ENCODE measurements at regions not wholly inside any gene's neighbourhood (a gene's known extent, or its start where the extent isn't known, plus 50 kb on each side); places are given as distances from the start of the nearest gene placed in this dataset.

DNA sequence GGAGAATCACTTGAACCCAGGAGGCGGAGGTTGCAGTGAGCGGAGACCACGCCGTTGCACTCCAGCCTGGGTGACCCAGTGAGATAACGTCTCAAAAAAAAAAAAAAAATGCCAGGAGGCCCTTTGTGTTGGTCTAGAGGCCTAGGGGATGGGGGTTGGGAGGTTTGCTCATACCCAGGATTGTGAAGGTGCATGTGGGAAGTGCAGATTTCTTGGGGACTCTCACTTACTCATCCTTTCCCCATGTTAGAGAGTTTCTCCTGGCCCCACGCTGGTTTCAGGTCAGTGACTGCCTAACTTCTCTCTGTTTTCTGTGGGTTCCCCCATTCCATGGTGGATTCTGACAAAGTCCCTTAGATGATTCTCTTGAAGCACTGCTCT is 471.5 kb upstream of the CNTNAP2 start:
- DNase-seq (ENCODE audit: low spot score), result no peak

DNA sequence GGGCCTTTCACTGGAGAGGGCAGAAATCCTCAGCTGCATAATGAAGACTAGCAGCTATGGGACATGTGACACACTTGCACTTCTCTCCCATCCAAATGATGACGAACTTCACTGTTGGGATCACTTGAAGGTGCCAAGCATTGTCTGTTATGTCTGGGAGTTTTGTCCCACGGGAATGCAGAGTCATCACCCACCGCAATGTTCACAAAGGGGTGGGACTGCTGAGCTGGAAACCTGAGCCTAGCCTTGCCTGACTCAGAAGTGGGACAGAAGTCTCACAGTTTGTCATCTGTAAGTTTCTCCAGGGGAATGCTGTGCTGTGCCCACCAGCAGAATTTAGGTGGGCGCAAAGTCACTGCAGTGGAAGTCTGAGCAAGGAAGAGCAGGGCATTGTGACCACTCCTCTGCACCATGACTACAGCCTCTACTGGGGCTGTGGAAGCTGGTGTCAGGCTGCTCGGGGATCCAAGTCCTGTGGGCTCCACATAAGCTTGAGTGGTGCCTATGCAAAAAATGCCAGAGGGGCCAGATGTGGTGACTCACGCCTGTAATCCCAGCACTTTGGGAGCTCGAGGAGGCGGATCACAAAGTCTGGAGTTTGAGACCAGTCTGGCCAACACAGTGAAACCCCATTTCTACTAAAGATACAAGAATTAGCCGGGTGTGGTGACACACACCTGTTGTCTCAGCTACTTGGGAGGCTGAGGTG is 472.0 kb upstream of the CNTNAP2 start:
- DNase-seq (ENCODE audit: low spot score), result no peak

- no peak for DNase-seq (ENCODE audit: low spot score)
Observed at GRCh38 chr7:145643981-145644380, 472.6 kb upstream of the CNTNAP2 start.

DNA sequence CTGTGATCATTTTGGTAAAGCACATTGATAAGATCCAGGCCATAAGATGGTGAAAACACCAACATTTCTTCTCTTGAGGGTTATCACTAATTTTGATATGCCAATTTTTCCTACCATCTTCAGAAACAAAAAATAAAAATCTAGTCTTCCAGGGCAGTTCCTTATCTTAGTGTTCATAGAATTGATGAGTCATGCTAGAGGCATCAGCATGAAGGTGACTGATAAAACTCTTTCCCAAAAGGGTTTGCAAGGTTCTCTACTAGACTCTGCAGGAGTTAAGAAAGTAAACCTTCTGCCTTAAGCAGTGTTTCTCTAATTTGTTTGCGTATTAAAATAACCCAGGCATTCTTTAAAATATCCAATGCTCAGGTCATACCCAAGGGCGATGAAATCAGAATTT is 483.1 kb upstream of the CNTNAP2 start:
- DNase-seq (ENCODE audit: low spot score), result no peak

DNA sequence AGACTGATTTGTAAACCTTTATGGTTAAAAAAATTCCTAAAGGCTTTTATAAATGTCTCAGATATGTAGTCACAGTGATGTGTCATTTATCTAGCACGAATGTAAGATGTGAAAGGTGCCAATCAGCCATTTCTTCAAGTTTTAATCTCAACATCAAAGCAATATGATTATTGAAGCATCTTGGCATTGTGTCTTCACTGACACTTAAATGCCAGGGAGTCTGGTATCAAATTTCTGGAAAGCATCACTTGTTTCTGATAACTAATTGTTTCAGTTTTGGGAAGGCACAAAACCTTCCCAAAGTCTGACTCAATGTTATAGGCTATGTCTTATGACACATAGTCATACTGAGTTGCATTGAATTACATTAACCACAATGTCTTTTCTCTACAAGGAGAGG is 492.0 kb upstream of the CNTNAP2 start:
- no peak for DNase-seq (ENCODE audit: low spot score)

DNA sequence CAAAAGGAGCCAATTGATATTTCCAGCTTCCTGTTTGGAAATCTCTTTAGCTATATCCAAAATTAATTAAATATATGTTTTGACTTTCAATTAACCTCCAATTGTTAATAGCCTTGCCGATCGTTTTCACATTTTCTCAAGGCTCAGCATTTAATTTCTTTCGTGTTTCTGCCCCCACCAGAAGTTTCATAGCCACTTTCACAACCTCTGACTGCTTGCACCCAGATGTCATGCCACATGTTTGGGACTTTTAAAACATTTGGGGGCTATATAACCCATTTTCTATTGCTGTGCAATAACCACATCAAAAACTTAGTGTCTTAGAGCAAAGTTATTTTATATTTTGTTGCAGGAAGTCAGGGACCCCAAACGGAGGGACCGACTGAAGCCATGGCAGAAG is 510.6 kb upstream of the CNTNAP2 start:
- no peak for DNase-seq (ENCODE audit: low spot score)

DNA sequence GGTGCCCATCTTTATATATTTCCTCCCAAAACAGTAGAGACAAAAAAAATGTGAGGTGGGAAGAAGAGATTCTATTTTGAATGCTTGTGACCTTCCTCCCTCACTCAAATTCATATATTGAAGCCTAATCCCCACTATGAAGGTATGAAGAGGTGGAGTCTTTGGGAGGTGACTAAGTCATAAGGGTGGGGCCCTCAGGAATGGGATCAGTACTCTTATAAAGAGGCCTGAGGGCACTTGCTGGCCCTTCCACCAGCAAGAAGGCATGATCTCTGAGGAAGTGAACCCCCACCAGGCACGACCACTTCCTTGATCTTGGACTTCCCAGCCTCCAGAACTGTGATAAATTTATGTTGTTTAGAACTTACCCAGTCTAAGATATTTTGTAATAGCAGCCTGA is 517.2 kb upstream of the CNTNAP2 start:
- DNase-seq (ENCODE audit: low spot score), result no peak

DNA sequence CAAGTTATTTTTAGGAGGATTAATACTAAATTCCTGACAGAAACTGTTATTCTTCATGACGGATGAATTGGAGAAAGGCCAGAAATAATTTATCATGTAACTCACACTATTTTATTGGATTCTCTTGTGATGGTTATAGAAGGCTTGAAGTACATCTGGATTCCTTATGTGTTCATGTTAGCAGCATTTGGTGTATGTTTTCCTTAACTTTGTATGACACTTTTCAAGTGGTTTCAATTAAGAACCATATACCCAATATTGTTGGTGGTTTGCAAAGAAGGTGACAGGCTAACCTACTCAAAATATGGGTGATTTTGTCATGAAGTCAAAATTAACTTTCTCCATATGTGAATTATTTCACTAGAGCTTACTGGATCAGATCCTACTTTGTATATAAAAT is 532.2 kb upstream of the CNTNAP2 start:
- DNase-seq (ENCODE audit: low spot score), result no peak

DNA sequence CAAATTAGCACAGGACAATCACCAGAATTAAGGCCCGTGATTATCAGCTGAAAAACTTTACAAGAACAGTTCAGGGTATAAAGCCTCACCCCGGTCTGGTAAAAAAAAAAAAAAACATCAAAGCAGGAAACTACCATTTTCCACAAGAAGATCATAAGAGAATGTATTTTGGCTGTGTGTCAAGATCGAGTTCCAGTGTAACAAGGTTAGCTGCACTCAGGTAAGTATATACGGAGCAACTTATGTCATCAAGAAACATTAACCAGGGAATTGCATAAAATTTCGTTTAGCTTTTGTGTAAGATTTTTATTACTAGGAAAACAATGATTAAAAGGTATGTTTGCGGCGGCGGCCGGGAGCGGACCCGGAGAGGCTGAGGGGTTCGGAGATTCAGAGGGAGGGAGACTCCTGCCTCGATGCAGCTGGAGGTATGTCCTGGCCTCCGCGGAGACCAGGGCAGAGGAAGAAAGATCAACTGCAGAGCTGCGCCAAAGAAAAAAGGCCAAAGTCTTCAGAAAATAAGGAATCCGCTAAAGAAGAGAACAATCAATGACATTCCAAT is 533.8 kb upstream of the CNTNAP2 start:
- no peak for DNase-seq (ENCODE audit: low spot score)

DNA sequence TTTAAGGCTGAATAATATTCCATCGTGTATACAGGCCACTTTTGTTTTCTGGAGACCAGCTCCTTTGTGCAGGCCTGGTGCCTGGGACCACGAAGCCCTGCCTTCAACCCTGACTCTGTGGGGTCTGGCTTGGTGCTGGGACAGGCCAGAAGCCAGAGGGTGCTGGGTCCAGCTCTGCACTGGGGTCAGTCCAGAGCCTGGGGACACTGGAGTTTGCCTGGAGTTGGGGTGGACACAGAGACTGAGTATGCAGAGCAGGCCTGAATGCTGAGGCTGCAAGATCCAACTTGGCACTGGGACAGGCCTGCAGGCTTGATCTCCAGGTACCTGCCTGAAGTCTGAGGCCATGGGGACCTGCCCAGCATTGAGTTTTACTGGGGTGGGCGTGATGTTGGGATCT is 558.8 kb upstream of the CNTNAP2 start:
- DNase-seq (ENCODE audit: low spot score), result no peak

GRCh38 chr7:145543242-145543641 is 573.4 kb upstream of the CNTNAP2 start:
- no peak for DNase-seq (ENCODE audit: low spot score)

- DNase-seq (ENCODE audit: low spot score), result no peak
Observed at GRCh38 chr7:145539910-145540309, 576.7 kb upstream of the CNTNAP2 start.

GRCh38 chr7:145534301-145534700 is 582.3 kb upstream of the CNTNAP2 start:
- DNase-seq (ENCODE audit: low spot score), result no peak

DNA sequence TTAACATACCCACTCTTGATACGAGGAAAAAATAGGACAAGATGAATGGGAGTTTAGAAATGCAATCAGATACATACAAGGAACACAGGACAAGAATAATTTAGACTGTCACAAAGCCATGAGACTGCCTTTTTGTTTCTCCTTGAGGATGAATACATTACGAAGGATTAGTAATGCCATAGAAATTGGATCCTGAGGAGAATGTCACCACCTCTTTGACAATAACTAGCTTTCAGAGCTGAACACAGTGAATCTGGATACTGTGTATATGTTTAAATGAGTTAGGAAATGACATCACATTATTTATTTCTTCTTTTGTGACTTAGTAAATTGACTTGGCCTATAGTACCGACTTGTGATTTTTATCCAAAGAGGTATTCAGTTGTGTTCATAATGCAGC is 596.3 kb upstream of the CNTNAP2 start:
- no peak for DNase-seq (ENCODE audit: low spot score)

DNA sequence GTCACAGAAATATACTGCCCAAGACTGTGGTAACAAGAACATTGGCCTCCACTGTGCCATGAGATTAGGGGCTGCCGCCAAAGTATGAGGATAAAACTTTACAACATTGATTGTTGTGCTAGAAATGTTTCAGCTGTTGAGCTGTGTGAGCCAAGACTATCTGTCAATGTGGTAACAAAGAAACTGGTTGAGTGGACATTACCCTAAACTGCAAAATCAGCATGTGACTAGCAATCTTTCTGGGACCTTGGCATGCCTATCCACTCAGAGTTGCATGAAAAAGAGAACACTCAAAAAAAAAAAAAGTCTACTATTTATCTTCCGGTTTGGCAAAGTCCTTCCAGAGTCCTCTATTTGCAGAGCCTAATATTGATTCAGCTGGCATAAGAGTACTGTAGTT is 605.6 kb upstream of the CNTNAP2 start:
- DNase-seq (ENCODE audit: low spot score), result no peak

- no peak for DNase-seq (ENCODE audit: low spot score)
Observed at GRCh38 chr7:145497911-145498525, 618.6 kb upstream of the CNTNAP2 start.

DNA sequence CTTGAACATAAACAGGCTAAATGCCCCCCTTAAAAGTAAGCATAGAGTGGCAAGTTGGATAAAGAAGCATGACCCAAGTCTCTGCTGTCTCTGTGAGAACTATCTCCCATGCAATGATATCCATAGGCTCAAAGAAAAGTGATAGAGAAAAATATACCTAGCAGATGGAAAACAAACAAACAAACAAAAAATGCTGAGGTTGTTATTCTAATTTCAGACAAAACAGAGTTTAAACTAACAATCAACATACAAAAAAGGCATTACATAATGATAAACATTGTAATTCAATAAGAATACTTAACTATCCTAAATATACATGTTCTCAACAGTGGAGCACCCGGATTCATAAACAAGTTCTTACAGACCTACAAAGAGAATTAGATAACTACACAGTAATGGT is 626.2 kb upstream of the CNTNAP2 start:
- DNase-seq (ENCODE audit: low spot score), result no peak

DNA sequence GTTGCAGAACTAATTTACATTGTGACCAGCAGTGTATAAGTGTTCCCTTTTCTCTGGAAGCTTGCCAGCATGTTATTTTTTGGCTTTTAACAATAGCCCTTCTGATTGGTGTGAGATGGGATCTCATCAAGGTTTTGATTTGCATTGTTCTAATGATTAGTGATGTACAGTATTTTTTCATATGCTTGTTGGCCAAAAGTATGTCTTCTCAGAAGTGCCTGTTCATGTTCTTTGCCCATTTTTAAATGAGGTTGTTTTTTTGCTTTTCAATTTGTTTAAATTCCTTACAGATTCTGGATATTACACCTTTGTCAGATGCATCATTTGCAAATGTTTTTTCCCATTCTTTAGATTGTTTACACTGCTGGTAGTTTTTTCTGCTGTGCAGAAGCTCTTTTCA is 627.0 kb upstream of the CNTNAP2 start:
- no peak for DNase-seq (ENCODE audit: low spot score)

GRCh38 chr7:145488816-145489215 is 627.8 kb upstream of the CNTNAP2 start:
- no peak for DNase-seq (ENCODE audit: low spot score)

DNA sequence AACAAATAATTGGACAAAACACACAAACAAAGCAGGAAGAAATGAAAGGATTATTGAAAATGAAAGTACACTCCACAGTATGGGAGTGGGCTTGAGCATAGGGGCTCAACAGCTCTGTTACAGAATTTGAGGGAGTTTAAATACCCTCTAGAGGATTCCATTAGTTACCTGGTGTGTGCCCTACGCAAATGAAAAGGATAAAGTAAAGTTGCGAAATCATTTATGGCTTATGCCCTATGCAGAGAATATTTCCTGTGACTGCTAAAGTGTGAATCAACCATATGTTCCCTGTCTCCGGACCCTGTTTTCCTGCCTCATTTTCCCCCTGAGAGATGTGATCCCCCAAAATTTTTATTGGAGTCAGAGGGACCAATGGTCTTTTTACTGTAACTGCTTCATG is 634.6 kb upstream of the CNTNAP2 start:
- DNase-seq (ENCODE audit: low spot score), result no peak

GRCh38 chr7:145478541-145478940 is 638.1 kb upstream of the CNTNAP2 start:
- DNase-seq (ENCODE audit: low spot score), result no peak

DNA sequence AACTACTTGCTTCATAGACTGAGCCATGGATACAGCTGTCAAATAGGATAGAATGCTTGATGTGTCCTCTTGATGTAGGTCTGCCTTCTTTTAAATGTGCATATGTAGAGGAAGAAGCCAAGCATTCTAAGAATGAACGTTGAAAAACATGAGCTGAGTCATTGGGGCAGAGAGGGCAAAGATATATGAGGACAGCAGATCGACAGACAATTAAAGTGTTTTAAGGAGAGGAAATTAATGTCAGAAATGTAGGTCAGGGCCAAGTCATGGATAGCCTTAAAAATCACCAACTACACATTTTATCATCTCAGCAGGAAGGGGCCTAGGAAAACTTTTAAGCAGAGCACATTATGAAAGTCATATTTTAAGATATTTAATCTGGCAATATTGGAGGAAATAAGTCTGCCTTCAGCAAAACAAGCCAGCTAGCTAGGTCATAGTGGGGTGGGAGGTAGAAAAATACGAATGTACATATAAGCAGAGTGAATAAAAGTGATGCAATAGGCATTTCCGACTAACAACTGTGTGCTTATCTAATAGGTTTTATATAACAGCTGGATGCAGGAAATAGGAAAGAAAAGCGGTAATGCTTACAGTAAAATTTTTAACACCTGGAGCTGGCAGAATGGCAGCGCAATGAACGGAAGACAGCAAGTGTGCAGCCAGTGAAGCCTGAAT is 638.3 kb upstream of the TPK1 start:
- DNase-seq (ENCODE audit: low spot score), result no peak

GRCh38 chr7:145471883-145472282 is 636.0 kb upstream of the TPK1 start:
- no peak for DNase-seq (ENCODE audit: low spot score)

Measured in cerebellar cortex (tissue), 1 donor.